Activated CD4-positive, alpha-beta T cell treated with anti-CD3 and anti-CD28 coated beads for 4 hours (primary cell): ENCODE measurements at regions not wholly inside any gene's neighbourhood (a gene's known extent, or its start where the extent isn't known, plus 50 kb on each side); places are given as distances from the start of the nearest gene placed in this dataset.

Source experiments
- DNase-seq, 2 donors: peaks; one replicate each; pipeline ENCODE4 v3.0.0-alpha.2; 2020

GRCh38 chr10:78963074-78964034 is 105.4 kb upstream of the ZMIZ1 start:
- no peak for DNase-seq

GRCh38 chr10:78964274-78964951 is 104.4 kb upstream of the ZMIZ1 start:
- DNase-seq = no peak

- DNase-seq = no peak
These were observed 103.7 kb upstream of the ZMIZ1 start for GRCh38 chr10:78964952-78965633.

- no peak for DNase-seq
These were observed 102.5 kb upstream of the ZMIZ1 start for GRCh38 chr10:78966182-78966787.

- DNase-seq = no peak
These were observed 101.8 kb upstream of the ZMIZ1 start for GRCh38 chr10:78966844-78967488.

- no peak for DNase-seq
These were observed 100.3 kb upstream of the ZMIZ1 start for GRCh38 chr10:78968300-78968942.

GRCh38 chr10:78968943-78969342 is 99.8 kb upstream of the ZMIZ1 start:
- no peak for DNase-seq

- DNase-seq = no peak
These were observed 99.0 kb upstream of the ZMIZ1 start for GRCh38 chr10:78969719-78970118.

GRCh38 chr10:78970261-78970660 is 98.5 kb upstream of the ZMIZ1 start:
- no peak for DNase-seq

- no peak for DNase-seq
These were observed 97.6 kb upstream of the ZMIZ1 start for GRCh38 chr10:78971094-78971682.

GRCh38 chr10:78972160-78972946 is 96.4 kb upstream of the ZMIZ1 start:
- no peak for DNase-seq

GRCh38 chr10:78972947-78973900 is 95.5 kb upstream of the ZMIZ1 start:
- peak; percentile 66 to 75 for DNase-seq

GRCh38 chr10:78973901-78974616 is 94.7 kb upstream of the ZMIZ1 start:
- peak; percentile 26 to 39 for DNase-seq

GRCh38 chr10:78974617-78975317 is 94.0 kb upstream of the ZMIZ1 start:
- peak; percentile 62 to 73 for DNase-seq

- DNase-seq = no peak
These were observed 92.8 kb upstream of the ZMIZ1 start for GRCh38 chr10:78975926-78976325.

- DNase-seq = no peak
These were observed 91.7 kb upstream of the ZMIZ1 start for GRCh38 chr10:78976825-78977755.

GRCh38 chr10:78979938-78980337 is 88.8 kb upstream of the ZMIZ1 start:
- no peak for DNase-seq
